RWPE2 (cell line): ENCODE measurements at regions not wholly inside any gene's neighbourhood (a gene's known extent, or its start where the extent isn't known, plus 50 kb on each side); places are given as distances from the start of the nearest gene placed in this dataset.

ENCODE experiments used
- ATAC-seq: fragments of 200-7000 bp; cut with Tn5 transposase; 3 replicates; pipeline ENCODE4 v1.9.1; 2021; ENCODE audit warnings: low read depth
- DNase-seq: peaks from one replicate; pipeline ENCODE4 v3.0.0-alpha.2; 2020; ENCODE audit warnings: low spot score
- H3K27ac ChIP-seq: fragments of 450-650 bp; 2 replicates; pipeline ENCODE4 v1.5.1; 2017; ENCODE audit warnings: mild to moderate bottlenecking; ENCODE audit not compliant: poor library complexity, severe bottlenecking
- H3K27me3 ChIP-seq: fragments of 250-450 bp; sonication (Bioruptor Pico); 2 replicates; pipeline ENCODE4 v1.5.1; 2021; ENCODE audit warnings: mild to moderate bottlenecking, moderate library complexity; ENCODE audit not compliant: insufficient read depth, poor library complexity, severe bottlenecking
- H3K36me3 ChIP-seq: fragments of 250-450 bp; sonication (Bioruptor Pico); 2 replicates; pipeline ENCODE4 v1.5.1; 2020; ENCODE audit warnings: low read depth, mild to moderate bottlenecking, moderate library complexity
- H3K4me1 ChIP-seq: fragments of 250-450 bp; sonication (Bioruptor Pico); 2 replicates; pipeline ENCODE4 v1.5.1; 2021; ENCODE audit warnings: mild to moderate bottlenecking, moderate library complexity; ENCODE audit not compliant: insufficient read depth, poor library complexity, severe bottlenecking
- H3K4me3 ChIP-seq: fragments of 250-450 bp; sonication (Bioruptor Pico); 2 replicates; pipeline ENCODE4 v1.5.1; 2021; ENCODE audit warnings: mild to moderate bottlenecking, moderate library complexity; ENCODE audit not compliant: severe bottlenecking
- H3K9me3 ChIP-seq: fragments of 250-450 bp; sonication (Bioruptor Pico); 2 replicates; pipeline ENCODE4 v1.5.1; 2021; ENCODE audit warnings: mild to moderate bottlenecking, moderate library complexity; ENCODE audit not compliant: severe bottlenecking
- TF ChIP-seq, protein P1 (sequence below): fragments of 450-650 bp; IDR thresholded peaks from one replicate; pipeline ENCODE4 v1.5.1; 2017; ENCODE audit warnings: mild to moderate bottlenecking, moderate library complexity; ENCODE audit not compliant: poor library complexity, severe bottlenecking

DNA sequence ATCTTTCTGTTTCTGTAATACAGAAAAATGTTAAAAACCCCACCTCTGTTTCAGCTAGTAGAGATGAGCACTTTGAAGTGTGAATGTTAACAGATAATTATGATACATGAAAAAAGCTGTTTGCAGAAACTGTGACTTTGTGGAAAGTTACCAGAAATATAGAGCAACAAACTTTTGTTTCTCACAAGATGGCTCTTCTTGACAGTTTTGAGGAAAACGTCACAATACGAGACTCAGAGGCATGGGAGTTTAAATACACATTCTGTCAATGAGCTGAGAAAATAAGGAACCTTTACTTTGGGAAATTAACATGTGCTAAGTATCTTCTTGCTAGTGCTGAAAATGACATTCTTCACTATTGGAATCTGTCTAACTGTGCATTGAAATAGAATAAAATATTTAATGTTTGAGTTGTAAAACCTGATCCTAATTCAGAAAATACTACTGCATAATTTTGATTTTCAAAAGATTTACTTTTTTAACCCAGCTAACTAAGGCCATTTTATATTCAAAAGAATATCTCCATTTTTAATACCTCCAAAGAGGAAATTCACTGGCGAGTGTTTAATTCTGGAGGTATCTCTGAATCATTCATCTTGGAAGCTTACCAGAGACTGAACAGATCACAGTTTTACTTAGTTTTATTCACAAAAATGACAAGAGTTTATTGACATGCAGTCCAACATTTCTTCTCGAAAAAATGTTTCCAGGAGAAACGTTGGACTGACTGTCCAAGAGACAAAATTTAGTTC lies 308.9 kb upstream of the LRFN5 start:
- DNase-seq (no peak), ATAC-seq (no peak)
- H3K27ac ChIP-seq, result no peak overlapping the region
- peaks cover 3% of the 10 kb centered on the region for H3K27me3 ChIP-seq
- H3K9me3 ChIP-seq, result no peaks in the 10 kb centered on the region
- no peaks in the 10 kb centered on the region for H3K4me1 ChIP-seq
- H3K4me3 ChIP-seq, result no peak overlapping the region
- no peaks in the 10 kb centered on the region for H3K36me3 ChIP-seq
- TF ChIP-seq, protein P1, sequence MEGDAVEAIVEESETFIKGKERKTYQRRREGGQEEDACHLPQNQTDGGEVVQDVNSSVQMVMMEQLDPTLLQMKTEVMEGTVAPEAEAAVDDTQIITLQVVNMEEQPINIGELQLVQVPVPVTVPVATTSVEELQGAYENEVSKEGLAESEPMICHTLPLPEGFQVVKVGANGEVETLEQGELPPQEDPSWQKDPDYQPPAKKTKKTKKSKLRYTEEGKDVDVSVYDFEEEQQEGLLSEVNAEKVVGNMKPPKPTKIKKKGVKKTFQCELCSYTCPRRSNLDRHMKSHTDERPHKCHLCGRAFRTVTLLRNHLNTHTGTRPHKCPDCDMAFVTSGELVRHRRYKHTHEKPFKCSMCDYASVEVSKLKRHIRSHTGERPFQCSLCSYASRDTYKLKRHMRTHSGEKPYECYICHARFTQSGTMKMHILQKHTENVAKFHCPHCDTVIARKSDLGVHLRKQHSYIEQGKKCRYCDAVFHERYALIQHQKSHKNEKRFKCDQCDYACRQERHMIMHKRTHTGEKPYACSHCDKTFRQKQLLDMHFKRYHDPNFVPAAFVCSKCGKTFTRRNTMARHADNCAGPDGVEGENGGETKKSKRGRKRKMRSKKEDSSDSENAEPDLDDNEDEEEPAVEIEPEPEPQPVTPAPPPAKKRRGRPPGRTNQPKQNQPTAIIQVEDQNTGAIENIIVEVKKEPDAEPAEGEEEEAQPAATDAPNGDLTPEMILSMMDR, result no peak

DNA sequence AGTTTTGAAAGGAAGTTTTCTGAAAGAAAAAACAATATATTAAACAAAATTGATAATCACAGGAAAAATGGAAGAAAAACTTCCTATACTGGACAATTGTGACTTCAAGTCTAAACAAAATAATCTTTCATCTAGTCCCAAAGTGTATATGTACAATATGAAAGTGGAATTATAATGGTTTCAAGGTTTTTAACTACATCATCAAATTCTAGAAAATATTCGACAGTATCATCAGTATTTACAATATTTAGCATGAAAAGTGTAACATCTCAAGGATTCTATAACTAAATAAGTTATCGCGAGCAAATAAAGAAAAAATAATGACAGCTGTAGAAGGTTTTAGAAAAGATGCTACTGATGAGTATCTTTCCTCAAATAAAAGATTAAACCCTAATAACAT lies 310.9 kb upstream of the LRFN5 start:
- no peaks in the 10 kb centered on the region for H3K9me3 ChIP-seq
- no peak overlapping the region for H3K4me3 ChIP-seq
- DNase-seq, result no peak
- peaks cover 3% of the 10 kb centered on the region for H3K27me3 ChIP-seq
- no peaks in the 10 kb centered on the region for H3K4me1 ChIP-seq
- no peaks in the 10 kb centered on the region for H3K36me3 ChIP-seq
- no peak overlapping the region for H3K27ac ChIP-seq
- no peak for ATAC-seq
- TF ChIP-seq, protein P1, result no peak

DNA sequence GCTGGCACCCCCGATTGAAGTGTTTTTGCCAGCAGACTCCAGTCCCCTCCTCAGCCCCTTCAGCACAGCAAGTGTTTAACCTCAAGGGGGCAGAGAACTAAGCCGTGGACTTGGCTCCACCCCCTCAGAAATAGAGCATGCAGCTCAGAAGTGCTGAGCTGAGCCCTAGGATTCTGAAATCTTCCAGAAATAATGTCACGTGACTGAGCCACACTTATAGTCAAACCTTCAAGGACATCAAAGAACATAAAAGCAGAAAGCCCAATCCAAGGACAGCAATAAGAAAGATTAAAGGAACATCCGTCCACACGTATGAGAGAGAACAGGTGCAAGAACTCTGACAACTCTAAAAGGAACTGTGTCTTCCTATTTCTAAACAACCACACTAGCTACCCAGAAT lies 317.7 kb upstream of the LRFN5 start:
- TF ChIP-seq, protein P1, result no peak
- no peaks in the 10 kb centered on the region for H3K9me3 ChIP-seq
- H3K27me3 ChIP-seq, result no peaks in the 10 kb centered on the region
- no peaks in the 10 kb centered on the region for H3K4me1 ChIP-seq
- no peaks in the 10 kb centered on the region for H3K36me3 ChIP-seq
- H3K27ac ChIP-seq, result no peak overlapping the region
- ATAC-seq, result no peak
- no peak overlapping the region for H3K4me3 ChIP-seq
- no peak for DNase-seq

DNA sequence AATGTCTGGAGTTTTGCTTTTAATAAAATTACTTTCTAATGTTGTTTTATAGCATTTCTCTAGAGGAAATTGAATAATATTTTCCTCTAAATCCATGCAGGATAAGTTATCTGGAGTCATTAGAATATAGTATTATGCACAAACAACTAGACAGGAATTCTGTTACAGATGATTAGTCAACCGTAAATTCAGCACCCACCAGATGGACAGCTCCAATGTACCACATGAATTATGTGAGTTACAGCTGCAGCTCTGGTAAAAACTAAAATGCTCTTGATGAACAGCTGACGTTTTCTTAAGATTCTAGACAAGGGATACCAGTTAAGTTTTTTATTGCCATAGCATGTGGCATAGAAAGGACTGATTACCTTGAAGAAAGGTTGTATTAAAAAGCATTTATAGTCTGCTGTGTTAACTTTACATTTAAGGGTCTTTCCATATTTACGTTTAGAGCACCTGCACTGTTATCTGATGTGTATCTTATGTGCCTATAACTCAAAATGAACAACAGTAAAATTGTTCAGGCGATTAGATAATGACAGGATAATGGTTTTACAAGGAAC lies 321.4 kb upstream of the LRFN5 start:
- Histone ChIP-seq H3K27me3 (no peaks in the 10 kb centered on the region), H3K4me3 (no peak overlapping the region), H3K27ac (no peak overlapping the region), H3K9me3 (no peaks in the 10 kb centered on the region), H3K4me1 (no peaks in the 10 kb centered on the region), H3K36me3 (no peaks in the 10 kb centered on the region)
- TF ChIP-seq, protein P1, result no peak
- DNase-seq (no peak), ATAC-seq (peak; percentile 48; the same call in 1 of the 3 replicates)

DNA sequence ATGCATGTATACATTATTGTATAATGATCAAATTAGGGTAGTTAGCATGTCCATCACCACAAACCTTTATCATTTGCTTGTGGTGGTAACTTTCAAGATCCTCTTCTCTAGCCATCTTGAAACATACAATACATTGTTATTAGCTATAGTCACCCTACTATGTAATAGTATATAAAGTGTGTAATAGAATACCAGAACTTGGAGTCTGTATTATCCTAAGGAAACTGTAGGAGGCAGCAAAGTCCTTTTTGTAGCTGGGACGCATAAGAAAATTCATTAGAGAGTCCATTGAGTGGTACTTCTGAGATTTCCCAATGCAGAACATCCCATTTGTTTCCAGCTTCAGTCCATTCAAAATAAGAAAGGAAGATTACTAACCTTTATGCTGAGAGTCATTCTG lies 325.9 kb upstream of the LRFN5 start:
- no peak for DNase-seq
- H3K9me3 ChIP-seq, result no peaks in the 10 kb centered on the region
- H3K36me3 ChIP-seq, result no peaks in the 10 kb centered on the region
- no peak overlapping the region for H3K4me3 ChIP-seq
- TF ChIP-seq, protein P1, result peak; percentile 36
- no peaks in the 10 kb centered on the region for H3K27me3 ChIP-seq
- no peak overlapping the region for H3K27ac ChIP-seq
- no peaks in the 10 kb centered on the region for H3K4me1 ChIP-seq
- ATAC-seq, result no peak
